Pancreas (tissue), 10 donors: ENCODE measurements at regions not wholly inside any gene's neighbourhood (a gene's known extent, or its start where the extent isn't known, plus 50 kb on each side); places are given as distances from the start of the nearest gene placed in this dataset.

Experiments
- ATAC-seq, 4 donors: fragments of 200-7000 bp; cut with Tn5 transposase; one replicate each; pipeline versions ENCODE4 v1.8.0 to v1.9.1; 2020; ENCODE audit warnings: mild to moderate bottlenecking in 4 of 4, moderate library complexity in 4 of 4
- DNase-seq, 6 donors: peaks; one replicate each; pipeline ENCODE4 v3.0.0-alpha.2; 2020
- FAIRE-seq: peaks from 2 replicates; lab custom pipeline; 2012; peaks lifted over from hg19 to GRCh38; lab: Jason Lieb, UNC
- H3K27ac ChIP-seq, 4 donors: fragments of 200-600 bp; sonication (generic); 1 replicate in 3 of 4; 2 replicates in 1 of 4; pipeline versions ENCODE4 v1.5.0 to v1.8.0; 2020
- H3K27me3 ChIP-seq, 4 donors: fragments of 200-600 bp; one replicate each; pipeline ENCODE4 v1.8.0; 2021
- H3K36me3 ChIP-seq, 3 donors: fragments of 200-600 bp; sonication (generic) in 1 of 3; one replicate each; pipeline versions ENCODE4 v1.5.0 to v1.8.0; 2020 to 2021
- H3K4me1 ChIP-seq, 3 donors: fragments of 200-600 bp; one replicate each; pipeline ENCODE4 v1.8.0; 2021
- H3K4me3 ChIP-seq, 4 donors: fragments of 200-600 bp; sonication (generic) in 2 of 4; one replicate each; pipeline versions ENCODE4 v1.5.0 to v1.8.0; 2020 to 2021
- H3K9me3 ChIP-seq, 4 donors: fragments of 200-600 bp; one replicate each; pipeline ENCODE4 v1.8.0; 2021
- WGBS, 2 donors: extraction: QIAGEN DNeasy Blood & Tissue Kit; methylation state at CpG; one replicate each; pipeline ENCODE4 v1.1.7; 2013; 5-methylcytosine and 5-hydroxymethylcytosine counted together
- intact Hi-C, 3 donors: fragments of 100-400 bp; cut with DNase I; formaldehyde crosslinking; loops; one replicate each; pipeline versions ENCODE4 v1.11.1 to v1.14.2; 2022
- TF ChIP-seq, protein P1 (sequence below), 4 donors: fragments of 200-600 bp; sonication (generic) in 3 of 4; IDR thresholded peaks; one replicate each; pipeline versions ENCODE4 v1.5.0 to v1.8.0; 2021; ENCODE audit warnings: antibody characterized with exemption in 4 of 4
- donor health status: healthy with polysubstance abuse.
- donor health status: DM: no; HTN: no; CAD: no; lungs with moderate emphysema.
- donor health status: DM: no; HTN: no; CAD: no.
- donor health status: control.
- donor health status: control.
- donor health status: Bipolar disorder and iron deficiency.
- donor health status: DM: yes; HTN: yes; CAD: no.
- donor health status: DM: no; HTN: no; CAD: no.
- donor health status: DM: no; HTN: no; CAD: no.
- donor health status: DM: yes; HTN: yes; CAD: no.

DNA sequence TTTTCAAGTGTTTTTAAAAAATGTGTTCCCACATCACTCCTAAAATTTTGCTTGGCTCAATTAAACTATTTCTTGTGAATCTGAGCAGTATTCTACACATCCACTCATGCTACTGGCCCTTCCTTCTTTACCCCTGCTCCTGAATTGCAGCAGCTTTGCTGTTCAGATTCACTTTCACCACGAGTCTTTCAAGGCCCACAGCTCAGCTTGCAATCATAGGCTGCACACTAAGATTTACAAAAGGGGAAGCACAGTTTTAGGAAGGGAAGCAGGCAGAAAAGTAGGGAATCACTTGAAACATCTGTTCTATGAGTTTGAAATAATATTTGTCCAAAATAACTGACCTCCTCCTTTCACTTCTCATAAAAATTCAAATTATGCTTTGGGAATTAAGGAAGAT is 70.9 kb upstream of the EDEM3 start:
- FAIRE-seq (no peak), DNase-seq (no peak), ATAC-seq (peak in 2 of 4 donors; percentile 52 to 59)
- Histone ChIP-seq H3K27me3 (no peaks in the 10 kb centered on the region), H3K9me3 (no peaks in the 10 kb centered on the region), H3K36me3 (peaks cover 0 to 29% (median 0%) of the 10 kb centered on the region in 3 donors), H3K4me3 (no peak overlapping the region), H3K27ac (peak overlapping the region in 2 of 4 donors; percentile 59 to 65), H3K4me1 (peaks cover 0 to 30% (median 13%) of the 10 kb centered on the region in 3 donors)
- WGBS, 2 donors = 36 to 45% methylated on average over 1 of the region's 1 CpG
- TF ChIP-seq, protein P1, sequence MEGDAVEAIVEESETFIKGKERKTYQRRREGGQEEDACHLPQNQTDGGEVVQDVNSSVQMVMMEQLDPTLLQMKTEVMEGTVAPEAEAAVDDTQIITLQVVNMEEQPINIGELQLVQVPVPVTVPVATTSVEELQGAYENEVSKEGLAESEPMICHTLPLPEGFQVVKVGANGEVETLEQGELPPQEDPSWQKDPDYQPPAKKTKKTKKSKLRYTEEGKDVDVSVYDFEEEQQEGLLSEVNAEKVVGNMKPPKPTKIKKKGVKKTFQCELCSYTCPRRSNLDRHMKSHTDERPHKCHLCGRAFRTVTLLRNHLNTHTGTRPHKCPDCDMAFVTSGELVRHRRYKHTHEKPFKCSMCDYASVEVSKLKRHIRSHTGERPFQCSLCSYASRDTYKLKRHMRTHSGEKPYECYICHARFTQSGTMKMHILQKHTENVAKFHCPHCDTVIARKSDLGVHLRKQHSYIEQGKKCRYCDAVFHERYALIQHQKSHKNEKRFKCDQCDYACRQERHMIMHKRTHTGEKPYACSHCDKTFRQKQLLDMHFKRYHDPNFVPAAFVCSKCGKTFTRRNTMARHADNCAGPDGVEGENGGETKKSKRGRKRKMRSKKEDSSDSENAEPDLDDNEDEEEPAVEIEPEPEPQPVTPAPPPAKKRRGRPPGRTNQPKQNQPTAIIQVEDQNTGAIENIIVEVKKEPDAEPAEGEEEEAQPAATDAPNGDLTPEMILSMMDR (IDR thresholded peaks at IDR 0.05) = no peak
- intact Hi-C loops = no loop called here

DNA sequence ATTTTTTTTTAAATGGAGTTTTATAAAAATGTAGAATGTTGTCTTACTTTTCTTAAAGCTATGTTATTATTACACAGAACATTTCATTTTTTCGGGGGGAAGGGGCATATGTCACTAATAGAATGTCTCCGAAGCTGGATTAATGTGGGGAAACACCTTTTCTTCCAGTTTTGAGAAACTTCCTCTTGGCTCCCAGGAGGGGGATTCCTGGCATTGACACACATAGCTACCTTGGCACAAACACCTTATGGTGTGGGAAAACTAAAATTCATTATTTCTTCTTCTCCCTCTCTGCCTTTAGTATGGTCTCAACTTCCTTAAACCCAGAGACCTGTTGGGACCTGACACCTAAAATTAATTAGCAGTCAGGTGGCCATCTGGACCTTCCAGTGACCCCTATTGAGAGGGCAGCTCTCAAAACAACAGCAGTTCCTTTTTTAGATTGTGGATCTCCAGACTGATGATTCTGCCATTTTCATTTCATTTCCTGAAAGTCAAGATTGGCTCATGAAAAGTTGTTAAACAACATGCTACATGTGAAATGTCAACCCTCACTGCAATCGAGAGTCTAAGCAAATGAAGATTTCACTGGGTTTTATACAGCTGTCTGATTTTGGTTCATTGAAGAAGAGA is 70.1 kb upstream of the EDEM3 start:
- H3K27ac ChIP-seq = peak overlapping the region in 2 of 4 donors; percentile 59 to 65
- 23 to 39% methylated on average over 3 of the region's 3 CpGs for WGBS, 2 donors
- peaks cover 0 to 30% (median 13%) of the 10 kb centered on the region in 3 donors for H3K4me1 ChIP-seq
- ATAC-seq (peak in 3 of 4 donors; percentile 37 to 68 (median 61)), FAIRE-seq (no peak), DNase-seq (no peak)
- H3K36me3 ChIP-seq = peaks cover 0 to 31% (median 1%) of the 10 kb centered on the region in 3 donors
- no peak overlapping the region for H3K4me3 ChIP-seq
- TF ChIP-seq, protein P1 (IDR thresholded peaks at IDR 0.05) = no peak
- intact Hi-C loops = no loop called here
- no peaks in the 10 kb centered on the region for H3K27me3 ChIP-seq
- no peaks in the 10 kb centered on the region for H3K9me3 ChIP-seq

DNA sequence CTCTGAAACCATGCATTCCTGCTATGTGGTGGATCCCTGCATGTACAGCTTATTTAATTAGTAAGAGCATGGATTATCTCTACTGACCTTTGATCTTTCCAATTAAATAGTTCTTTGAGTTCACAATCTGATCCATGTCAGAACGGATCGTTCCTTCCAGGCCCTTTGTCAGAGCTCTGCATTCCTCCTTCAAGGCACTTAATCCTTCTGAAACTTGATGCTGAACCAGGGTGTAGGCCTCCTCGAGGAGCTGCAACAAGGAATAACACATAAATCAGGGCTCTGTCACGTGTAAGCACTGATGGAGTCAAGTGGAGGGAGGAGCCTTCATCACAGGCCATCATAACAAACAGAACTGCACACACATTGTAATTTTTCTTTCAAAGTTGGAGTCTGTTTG is 68.4 kb upstream of the EDEM3 start:
- no peak for DNase-seq

DNA sequence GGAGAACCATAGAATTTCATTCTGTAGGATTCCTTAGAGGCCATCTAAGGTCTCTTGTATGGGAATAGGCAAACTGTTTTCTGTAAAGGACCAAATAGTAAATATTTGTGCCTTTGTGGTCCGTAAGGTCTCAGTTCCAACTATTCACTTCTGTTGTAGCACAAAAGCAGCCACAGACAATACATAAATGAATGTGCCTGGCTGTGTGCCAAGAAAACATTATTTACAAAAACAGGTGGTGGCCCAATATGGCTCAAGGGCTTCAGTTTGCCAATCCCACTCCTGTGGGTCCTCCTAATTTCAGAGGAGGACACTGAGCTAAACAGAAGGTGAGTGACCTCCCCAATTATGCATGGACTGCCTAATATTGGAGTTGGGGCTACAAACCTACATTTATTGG is 67.6 kb upstream of the EDEM3 start:
- H3K4me1 ChIP-seq = peaks cover 0 to 30% (median 13%) of the 10 kb centered on the region in 3 donors

More for the DNA sequence above, 68.4 kb upstream of the EDEM3 start:
- 53 to 57% methylated on average over 4 of the region's 4 CpGs for WGBS, 2 donors
- H3K4me1 ChIP-seq = peaks cover 0 to 30% (median 13%) of the 10 kb centered on the region in 3 donors
- H3K27ac ChIP-seq = peak overlapping the region in 1 of 4 donors; percentile 4
- no peaks in the 10 kb centered on the region for H3K9me3 ChIP-seq
- ATAC-seq (no peak), FAIRE-seq (no peak)
- no peaks in the 10 kb centered on the region for H3K27me3 ChIP-seq
- peaks cover 0 to 31% (median 4%) of the 10 kb centered on the region in 3 donors for H3K36me3 ChIP-seq
- TF ChIP-seq, protein P1 (IDR thresholded peaks at IDR 0.05) = no peak
- no peak overlapping the region for H3K4me3 ChIP-seq
- intact Hi-C loops = no loop called here

More for the DNA sequence above, 67.6 kb upstream of the EDEM3 start:
- H3K4me3 ChIP-seq = no peak overlapping the region
- ATAC-seq = no peak
- 82 to 84% methylated on average over 1 of the region's 1 CpG for WGBS, 2 donors
- intact Hi-C loops = no loop called here
- TF ChIP-seq, protein P1 (IDR thresholded peaks at IDR 0.05) = no peak
- H3K9me3 ChIP-seq = no peaks in the 10 kb centered on the region
- H3K27me3 ChIP-seq = no peaks in the 10 kb centered on the region
- H3K27ac ChIP-seq = no peak overlapping the region
- no peak for DNase-seq
- FAIRE-seq = no peak
- peaks cover 0 to 31% (median 4%) of the 10 kb centered on the region in 3 donors for H3K36me3 ChIP-seq
